Germinal center (tissue), 1 donor: ENCODE measurements at regions not wholly inside any gene's neighbourhood (a gene's known extent, or its start where the extent isn't known, plus 50 kb on each side); places are given as distances from the start of the nearest gene placed in this dataset.

ENCODE experiments used
- DNase-seq: peaks from one replicate; pipeline ENCODE4 v3.0.0; 2012; ENCODE audit warnings: mixed read lengths, low spot score

DNA sequence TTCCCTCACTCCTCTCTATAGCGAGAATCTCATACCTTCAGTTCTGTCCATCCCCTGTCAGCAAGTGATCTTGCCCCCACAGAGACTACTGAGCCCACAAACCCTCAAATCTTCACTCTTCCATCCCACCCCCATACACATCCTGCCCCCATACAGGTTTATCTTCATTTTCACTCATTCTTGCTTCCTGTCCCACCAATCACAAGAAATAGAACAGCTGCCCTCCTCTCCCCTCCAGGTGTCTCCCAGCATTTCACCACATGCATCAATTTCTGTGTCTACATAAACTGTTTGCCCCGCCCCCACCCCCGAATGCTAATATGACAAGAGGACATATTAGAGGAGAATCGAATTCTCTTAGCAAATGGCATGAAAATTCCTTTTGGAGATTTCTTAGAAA is 54.9 kb upstream of the CARMIL1 start:
- no peak for DNase-seq

DNA sequence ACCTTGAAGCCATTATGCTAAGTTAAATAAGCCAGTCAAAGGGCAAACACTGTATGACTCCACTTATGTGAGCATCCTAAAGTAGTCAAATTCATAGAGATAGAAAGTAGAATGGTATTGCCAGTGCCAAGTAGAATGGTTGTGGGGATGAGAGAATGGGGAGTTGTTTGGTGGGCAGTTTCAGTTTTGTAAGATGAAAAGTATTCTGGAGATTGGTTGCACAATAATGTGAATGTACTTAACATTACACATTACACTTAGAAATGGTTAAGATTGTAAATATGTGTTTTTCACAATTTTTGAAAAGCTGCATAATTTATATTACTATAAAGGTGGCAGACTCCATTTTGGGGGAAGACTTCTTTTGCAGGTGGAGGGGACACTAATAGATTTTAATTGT is 51.3 kb upstream of the CARMIL1 start:
- no peak for DNase-seq
